GM23338 (cell line): ENCODE measurements at regions not wholly inside any gene's neighbourhood (a gene's known extent, or its start where the extent isn't known, plus 50 kb on each side); places are given as distances from the start of the nearest gene placed in this dataset.

Experiments
- CREB1 ChIP-seq: fragments of 250-450 bp; sonication (Bioruptor Pico); IDR thresholded peaks from 2 replicates; pipeline ENCODE4 v1.5.0; 2020; ENCODE audit warnings: low read depth, mild to moderate bottlenecking, moderate library complexity
- ETS1 ChIP-seq: IDR thresholded peaks from 2 replicates; pipeline ENCODE4 v1.6.1; 2016; ENCODE audit warnings: antibody characterized with exemption
- EZH2 ChIP-seq: fragments of 200-600 bp; sonication (generic); IDR thresholded peaks from one replicate; pipeline ENCODE4 v1.8.0; 2017; ENCODE audit warnings: antibody characterized with exemption, mild to moderate bottlenecking, low read depth; ENCODE audit not compliant: unreplicated experiment
- EZH2phosphoT487 ChIP-seq: fragments of 200-600 bp; sonication (generic); IDR thresholded peaks from one replicate; pipeline ENCODE4 v1.8.1; 2018; ENCODE audit warnings: antibody characterized with exemption; ENCODE audit not compliant: unreplicated experiment
- POLR2AphosphoS5 ChIP-seq: IDR thresholded peaks from 2 replicates; pipeline ENCODE4 v1.6.1; 2016; ENCODE audit warnings: antibody characterized with exemption, low read depth
- REST ChIP-seq: IDR thresholded peaks from one replicate; pipeline ENCODE4 v1.6.1; 2018; ENCODE audit warnings: antibody characterized with exemption; ENCODE audit not compliant: unreplicated experiment
- TF ChIP-seq, protein P1 (sequence below), 2 experiments: fragments of 200-600 bp in 1 of 2; sonication (generic) in 1 of 2; conservative IDR thresholded peaks; 2 replicates each; pipeline versions ENCODE4 v1.5.1 to v1.6.1; 2016 to 2017; ENCODE audit warnings: antibody characterized with exemption in 2 of 2, low read depth in 2 of 2, mild to moderate bottlenecking in 2 of 2, moderate library complexity in 1 of 2

- TF ChIP-seq POLR2AphosphoS5: no peak
- TF ChIP-seq, protein P1, sequence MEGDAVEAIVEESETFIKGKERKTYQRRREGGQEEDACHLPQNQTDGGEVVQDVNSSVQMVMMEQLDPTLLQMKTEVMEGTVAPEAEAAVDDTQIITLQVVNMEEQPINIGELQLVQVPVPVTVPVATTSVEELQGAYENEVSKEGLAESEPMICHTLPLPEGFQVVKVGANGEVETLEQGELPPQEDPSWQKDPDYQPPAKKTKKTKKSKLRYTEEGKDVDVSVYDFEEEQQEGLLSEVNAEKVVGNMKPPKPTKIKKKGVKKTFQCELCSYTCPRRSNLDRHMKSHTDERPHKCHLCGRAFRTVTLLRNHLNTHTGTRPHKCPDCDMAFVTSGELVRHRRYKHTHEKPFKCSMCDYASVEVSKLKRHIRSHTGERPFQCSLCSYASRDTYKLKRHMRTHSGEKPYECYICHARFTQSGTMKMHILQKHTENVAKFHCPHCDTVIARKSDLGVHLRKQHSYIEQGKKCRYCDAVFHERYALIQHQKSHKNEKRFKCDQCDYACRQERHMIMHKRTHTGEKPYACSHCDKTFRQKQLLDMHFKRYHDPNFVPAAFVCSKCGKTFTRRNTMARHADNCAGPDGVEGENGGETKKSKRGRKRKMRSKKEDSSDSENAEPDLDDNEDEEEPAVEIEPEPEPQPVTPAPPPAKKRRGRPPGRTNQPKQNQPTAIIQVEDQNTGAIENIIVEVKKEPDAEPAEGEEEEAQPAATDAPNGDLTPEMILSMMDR (conservative IDR thresholded peaks at IDR 0.05; ENCODE audit: low read depth in 2 of 2): no peak
- TF ChIP-seq EZH2: no peak
- no peak for TF ChIP-seq REST
- no peak for TF ChIP-seq EZH2phosphoT487
- no peak for TF ChIP-seq ETS1
- no peak for TF ChIP-seq CREB1
These were observed 207.8 kb downstream of the FAT4 start for GRCh38 chr4:125522588-125522987.
